ENCODE measurements at regions not wholly inside any gene's neighbourhood (a gene's known extent, or its start where the extent isn't known, plus 50 kb on each side); places are given as distances from the start of the nearest gene placed in this dataset.

GRCh38 chr3:177905173-177906125 lies 630.8 kb upstream of the KCNMB2 start:
- TF ChIP-seq POLR2A (IDR thresholded peaks at IDR 0.05; ENCODE audit: low read depth, low read length) (no peak), TAF1 (IDR thresholded peaks at IDR 0.05; ENCODE audit: borderline replicate concordance, low read depth, low read length) (no peak), POLR2AphosphoS5 (IDR thresholded peaks at IDR 0.05; ENCODE audit: low read depth, low read length) (no peak)
